K562 (cell line): ENCODE measurements at regions not wholly inside any gene's neighbourhood (a gene's known extent, or its start where the extent isn't known, plus 50 kb on each side); places are given as distances from the start of the nearest gene placed in this dataset.

Source experiments
- CTCF ChIP-seq, 3 experiments: IDR thresholded peaks in 2 of 3; conservative IDR thresholded peaks in 1 of 3; 2 replicates each; pipeline ENCODE4 v1.5.1; 2011 to 2012; ENCODE audit warnings: low read length in 3 of 3, mild to moderate bottlenecking in 3 of 3, control low read depth in 2 of 3, improper control_type of control experiment in 1 of 3, inconsistent platforms in 1 of 3, low read depth in 1 of 3, mixed read lengths in 1 of 3, moderate library complexity in 1 of 3; ENCODE audit not compliant: insufficient read depth in 2 of 3
- NRF1 ChIP-seq, 2 experiments: fragments of 450-650 bp; IDR thresholded peaks in 1 of 2; conservative IDR thresholded peaks in 1 of 2; 2 replicates each; pipeline ENCODE4 v1.6.1; 2014; ENCODE audit warnings: mild to moderate bottlenecking in 2 of 2

GRCh38 chr18:2478662-2479061 is 92.6 kb downstream of the METTL4 start:
- TF ChIP-seq NRF1 (conservative IDR thresholded peaks at IDR 0.05 in 1 of 2, IDR thresholded peaks at IDR 0.05 in 1 of 2) (no peak), CTCF (IDR thresholded peaks at IDR 0.05 in 2 of 3, conservative IDR thresholded peaks at IDR 0.05 in 1 of 3; ENCODE audit: insufficient read depth in 2 of 3, low read depth in 1 of 3, low read length in 3 of 3) (no peak)
